ENCODE measurements at regions not wholly inside any gene's neighbourhood (a gene's known extent, or its start where the extent isn't known, plus 50 kb on each side); places are given as distances from the start of the nearest gene placed in this dataset.

- DNase-seq: no peak
Observed at GRCh38 chr3:144235489-144235888, 263.9 kb downstream of the DIPK2A start.

- DNase-seq: no peak
Observed at GRCh38 chr3:144237351-144237750, 265.7 kb downstream of the DIPK2A start.

GRCh38 chr3:144241404-144241803, 269.8 kb downstream of the DIPK2A start:
- DNase-seq: no peak

GRCh38 chr3:144242747-144243146, 271.1 kb downstream of the DIPK2A start:
- DNase-seq: no peak

GRCh38 chr3:144244662-144245061, 273.0 kb downstream of the DIPK2A start:
- no peak for DNase-seq

GRCh38 chr3:144252896-144253295, 281.3 kb downstream of the DIPK2A start:
- no peak for DNase-seq

GRCh38 chr3:144257381-144257780, 285.8 kb downstream of the DIPK2A start:
- DNase-seq: no peak

- no peak for DNase-seq
Observed at GRCh38 chr3:144259267-144259666, 287.6 kb downstream of the DIPK2A start.

- no peak for DNase-seq
Observed at GRCh38 chr3:144263706-144264105, 292.1 kb downstream of the DIPK2A start.

GRCh38 chr3:144264350-144264749, 292.7 kb downstream of the DIPK2A start:
- no peak for DNase-seq

- DNase-seq: no peak
Observed at GRCh38 chr3:144264794-144265193, 293.2 kb downstream of the DIPK2A start.

- DNase-seq: no peak
Observed at GRCh38 chr3:144265542-144266100, 294.0 kb downstream of the DIPK2A start.

- peak; percentile 1 for DNase-seq
Observed at GRCh38 chr3:144270100-144270499, 298.5 kb downstream of the DIPK2A start.

- no peak for DNase-seq
Observed at GRCh38 chr3:144272680-144273079, 301.1 kb downstream of the DIPK2A start.

GRCh38 chr3:144273601-144274000, 302.0 kb downstream of the DIPK2A start:
- no peak for DNase-seq

- no peak for DNase-seq
Observed at GRCh38 chr3:144275005-144275404, 303.4 kb downstream of the DIPK2A start.

GRCh38 chr3:144282313-144282712, 310.7 kb downstream of the DIPK2A start:
- no peak for DNase-seq

- DNase-seq: no peak
Observed at GRCh38 chr3:144286235-144286910, 314.8 kb downstream of the DIPK2A start.

- no peak for DNase-seq
Observed at GRCh38 chr3:144287001-144287400, 315.4 kb downstream of the DIPK2A start.

GRCh38 chr3:144289057-144289456, 317.4 kb downstream of the DIPK2A start:
- no peak for DNase-seq

- no peak for DNase-seq
Observed at GRCh38 chr3:144294659-144295538, 323.3 kb downstream of the DIPK2A start.

GRCh38 chr3:144295613-144296012, 324.0 kb downstream of the DIPK2A start:
- DNase-seq: no peak

- no peak for DNase-seq
Observed at GRCh38 chr3:144296808-144297207, 325.2 kb downstream of the DIPK2A start.

GRCh38 chr3:144301863-144302262, 330.2 kb downstream of the DIPK2A start:
- DNase-seq: no peak

All from CD4-positive, alpha-beta T cell treated with Interferon gamma for 1 hour (primary cell).